HCT116 (cell line): ENCODE measurements at regions not wholly inside any gene's neighbourhood (a gene's known extent, or its start where the extent isn't known, plus 50 kb on each side); places are given as distances from the start of the nearest gene placed in this dataset.

Experiments
- JUND ChIP-seq: IDR thresholded peaks from 2 replicates; pipeline ENCODE4 v1.6.1; 2012
- POLR2A ChIP-seq: IDR thresholded peaks from 2 replicates; pipeline ENCODE4 v1.7.0; 2011; ENCODE audit warnings: borderline replicate concordance; ENCODE audit not compliant: insufficient read depth, insufficient read length; ENCODE audit errors: extremely low read depth
- YY1 ChIP-seq: IDR thresholded peaks from 2 replicates; pipeline ENCODE4 v1.6.1; 2011; ENCODE audit warnings: low read length, low read depth, moderate library complexity, mild to moderate bottlenecking; ENCODE audit not compliant: insufficient replicate concordance; ENCODE audit errors: extremely low read depth
- TF ChIP-seq, protein P1 (sequence below), 3 experiments: fragments of 200-600 bp in 1 of 3; sonication (generic) in 1 of 3; IDR thresholded peaks in 2 of 3; conservative IDR thresholded peaks in 1 of 3; 2 replicates each; pipeline ENCODE4 v1.5.1; 2012 to 2017; ENCODE audit warnings: low read depth in 2 of 3, low read length in 2 of 3, antibody characterized with exemption in 1 of 3, borderline replicate concordance in 1 of 3, control low read depth in 1 of 3, mild to moderate bottlenecking in 1 of 3, mixed read lengths in 1 of 3, mixed run types in 1 of 3, moderate library complexity in 1 of 3; ENCODE audit not compliant: insufficient read depth in 1 of 3

DNA sequence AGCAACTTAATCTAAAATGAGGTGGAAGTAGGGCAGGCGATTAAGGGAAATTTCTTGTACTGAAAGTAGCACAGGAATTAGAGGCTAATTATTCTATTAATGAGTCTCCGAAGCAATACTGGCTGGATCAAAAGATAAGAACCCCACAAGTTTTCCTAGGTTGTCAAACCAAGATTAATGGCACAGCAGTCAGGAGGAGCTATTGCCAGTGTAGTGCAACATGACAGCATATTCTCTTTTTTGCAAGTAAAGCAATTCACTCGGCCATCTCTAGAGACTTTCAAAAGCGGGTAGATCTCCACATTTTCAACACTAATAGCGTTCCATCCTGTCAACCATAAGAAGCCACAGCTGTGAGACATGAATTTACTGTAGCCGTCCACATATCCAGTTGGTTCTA lies 81.2 kb downstream of the CYB561 start:
- TF ChIP-seq, protein P1, sequence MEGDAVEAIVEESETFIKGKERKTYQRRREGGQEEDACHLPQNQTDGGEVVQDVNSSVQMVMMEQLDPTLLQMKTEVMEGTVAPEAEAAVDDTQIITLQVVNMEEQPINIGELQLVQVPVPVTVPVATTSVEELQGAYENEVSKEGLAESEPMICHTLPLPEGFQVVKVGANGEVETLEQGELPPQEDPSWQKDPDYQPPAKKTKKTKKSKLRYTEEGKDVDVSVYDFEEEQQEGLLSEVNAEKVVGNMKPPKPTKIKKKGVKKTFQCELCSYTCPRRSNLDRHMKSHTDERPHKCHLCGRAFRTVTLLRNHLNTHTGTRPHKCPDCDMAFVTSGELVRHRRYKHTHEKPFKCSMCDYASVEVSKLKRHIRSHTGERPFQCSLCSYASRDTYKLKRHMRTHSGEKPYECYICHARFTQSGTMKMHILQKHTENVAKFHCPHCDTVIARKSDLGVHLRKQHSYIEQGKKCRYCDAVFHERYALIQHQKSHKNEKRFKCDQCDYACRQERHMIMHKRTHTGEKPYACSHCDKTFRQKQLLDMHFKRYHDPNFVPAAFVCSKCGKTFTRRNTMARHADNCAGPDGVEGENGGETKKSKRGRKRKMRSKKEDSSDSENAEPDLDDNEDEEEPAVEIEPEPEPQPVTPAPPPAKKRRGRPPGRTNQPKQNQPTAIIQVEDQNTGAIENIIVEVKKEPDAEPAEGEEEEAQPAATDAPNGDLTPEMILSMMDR (IDR thresholded peaks at IDR 0.05 in 2 of 3, conservative IDR thresholded peaks at IDR 0.05 in 1 of 3; ENCODE audit: borderline replicate concordance in 1 of 3, insufficient read depth in 1 of 3, low read depth in 2 of 3, low read length in 2 of 3) = no peak
- no peak for TF ChIP-seq JUND
- TF ChIP-seq POLR2A = no peak
- TF ChIP-seq YY1 = no peak
